ENCODE measurements at regions not wholly inside any gene's neighbourhood (a gene's known extent, or its start where the extent isn't known, plus 50 kb on each side); places are given as distances from the start of the nearest gene placed in this dataset.

GRCh38 chr2:71926876-71927756, 220.5 kb downstream of the CYP26B1 start (continued):
- TF ChIP-seq ZNF274 (IDR thresholded peaks at IDR 0.05; ENCODE audit: insufficient read depth, insufficient read length) (no peak), DPF2 (IDR thresholded peaks at IDR 0.05) (no peak), RBBP5 (conservative IDR thresholded peaks at IDR 0.05) (no peak), BCLAF1 (IDR thresholded peaks at IDR 0.05) (no peak), ZZZ3 (IDR thresholded peaks at IDR 0.05; ENCODE audit: control insufficient read depth, insufficient read length, low read depth) (no peak), IRF3 (IDR thresholded peaks at IDR 0.05) (no peak), TARDBP (IDR thresholded peaks at IDR 0.05; ENCODE audit: borderline replicate concordance) (no peak)

GRCh38 chr2:71926089-71926447, 221.6 kb downstream of the CYP26B1 start:
- no peaks in the 10 kb centered on the region for H4K20me1 ChIP-seq (ENCODE audit: control insufficient read depth, insufficient read depth)
- ChIA-PET CTCF (interaction anchor here (3.7 kb wide), 1 partner anchor 225 kb away, joined by 28 read pairs; no protein-coding TSS in a partner anchor), SMC1A (ENCODE audit: uncharacterized antibody, unreplicated experiment) (interaction anchor here (0.6 to 1.2 kb wide), 2 partner anchors 26 to 242 kb away, joined by 3 read pairs; no protein-coding TSS in a partner anchor), RAD21 (ENCODE audit: unreplicated experiment) (no interaction called here), POLR2A (no interaction called here)
- H3K27ac ChIP-seq (ENCODE audit: control insufficient read depth, insufficient read depth): no peak overlapping the region
- H3K4me3 ChIP-seq: no peak overlapping the region
- FAIRE-seq (no peak), ATAC-seq (no peak), DNase-seq (ENCODE audit: low read depth, low spot score) (no peak)
- no peaks in the 10 kb centered on the region for H3K4me1 ChIP-seq (ENCODE audit: control insufficient read depth, insufficient read depth, low read length)
- H2AFZ ChIP-seq (ENCODE audit: control insufficient read depth, low read depth, low read length): no peak overlapping the region
- no peaks in the 10 kb centered on the region for H3K27me3 ChIP-seq (replicated peaks in 1 of 2; ENCODE audit: control insufficient read depth in 2 of 2, insufficient read depth in 2 of 2, low read length in 1 of 2)
- H3K9me3 ChIP-seq (replicated peaks; ENCODE audit: control insufficient read depth, insufficient read depth, low read length): no peaks in the 10 kb centered on the region
- intact Hi-C loops (cut with micrococcal nuclease; ENCODE audit: unreplicated experiment) (no loop called here), in situ Hi-C loops (cut with MboI) (loop anchor here (5.0 kb wide), 2 partner anchors 656 to 821 kb away; no protein-coding TSS in a partner anchor)
- no TSS peak for BruUV-seq (replicated peaks)
- no peaks in the 10 kb centered on the region for H3K79me2 ChIP-seq (ENCODE audit: control insufficient read depth, insufficient read depth, low read length)
- WGBS (ENCODE audit: insufficient coverage, insufficient replicate concordance, low lambda C conversion rate, missing lambda C conversion rate): 27% methylated on average over 9 of the region's 9 CpGs
- H3K36me3 ChIP-seq (ENCODE audit: control insufficient read depth in 2 of 2, insufficient read depth in 2 of 2, low read length in 1 of 2): no peaks in the 10 kb centered on the region
- no peak overlapping the region for H3K4me2 ChIP-seq (ENCODE audit: control insufficient read depth, insufficient read depth)
- no peak overlapping the region for H3K9ac ChIP-seq (ENCODE audit: control insufficient read depth, insufficient read depth, low read length)
- no peak for TF ChIP-seq BCL11A (IDR thresholded peaks at IDR 0.05; ENCODE audit: low read depth, low read length)
- TF ChIP-seq LARP7 (IDR thresholded peaks at IDR 0.05): no peak
- no peak for TF ChIP-seq USF1 (IDR thresholded peaks at IDR 0.05; ENCODE audit: borderline replicate concordance, extremely low read length, insufficient read depth, low read depth, low read length)
- TF ChIP-seq NBN (IDR thresholded peaks at IDR 0.05): no peak
- no peak for TF ChIP-seq SKIL (IDR thresholded peaks at IDR 0.05; ENCODE audit: low read depth, poor library complexity, severe bottlenecking)
- no peak for TF ChIP-seq CBX3 (IDR thresholded peaks at IDR 0.05; ENCODE audit: borderline replicate concordance, low read depth)
- no peak for TF ChIP-seq RELB (IDR thresholded peaks at IDR 0.05; ENCODE audit: low read depth)
- TF ChIP-seq ZNF24 (IDR thresholded peaks at IDR 0.05): no peak

Measured in GM12878 (cell line).